Panc1 (cell line): ENCODE measurements at regions not wholly inside any gene's neighbourhood (a gene's known extent, or its start where the extent isn't known, plus 50 kb on each side); places are given as distances from the start of the nearest gene placed in this dataset.

Experiments used
- ATAC-seq: fragments of 200-7000 bp; cut with Tn5 transposase; 2 replicates; pipeline ENCODE4 v1.9.1; 2020; ENCODE audit warnings: mild to moderate bottlenecking, moderate library complexity
- BruUV-seq: library from RNA; stranded (reverse); fragments of 400-500 nt; replicated peaks from 2 replicates; lab custom pipeline; 2021; lab: Mats Ljungman, UMichigan
- CTCF ChIA-PET: fragments of 300-600 bp; sonication (Branson Sonifier 250); formaldehyde crosslinking; loops from one replicate; lab custom pipeline; 2022; ENCODE audit warnings: antibody characterized with exemption; lab: Charles Lee
- POLR2A ChIA-PET: fragments of 300-600 bp; sonication (Branson Sonifier 250); formaldehyde crosslinking; loops from one replicate; lab custom pipeline; 2022; ENCODE audit warnings: antibody characterized with exemption; lab: Charles Lee
- DNase-seq: peaks from one replicate; pipeline ENCODE4 v3.0.0-alpha.2; 2010; ENCODE audit warnings: low read depth, low spot score
- H3K27ac ChIP-seq: 2 replicates; pipeline ENCODE4 v1.5.1; 2011; ENCODE audit warnings: mild to moderate bottlenecking, low read length, inconsistent platforms
- H3K27me3 ChIP-seq: fragments of 200-500 bp; sonication (Bioruptor generic); 2 replicates; pipeline ENCODE4 v1.6.0; 2014; ENCODE audit warnings: low read length, inconsistent platforms; ENCODE audit not compliant: control insufficient read depth, insufficient read depth
- H3K36me3 ChIP-seq: fragments of 200-500 bp; sonication (Bioruptor generic); 2 replicates; pipeline ENCODE4 v1.5.1; 2014; ENCODE audit warnings: inconsistent platforms, mild to moderate bottlenecking, low read length, moderate library complexity; ENCODE audit not compliant: control insufficient read depth, insufficient read depth
- H3K4me1 ChIP-seq: 2 replicates; pipeline ENCODE4 v1.5.1; 2011; ENCODE audit warnings: inconsistent platforms, mild to moderate bottlenecking, low read length, moderate library complexity; ENCODE audit not compliant: control insufficient read depth, insufficient read depth
- H3K4me3 ChIP-seq, 2 experiments: 2 replicates each; pipeline ENCODE4 v1.5.1; 2011 to 2012; ENCODE audit warnings: low read depth in 2 of 2, low read length in 2 of 2, mild to moderate bottlenecking in 2 of 2, inconsistent platforms in 1 of 2, moderate library complexity in 1 of 2
- H3K9me3 ChIP-seq: fragments of 200-500 bp; sonication (Bioruptor generic); 2 replicates; pipeline ENCODE4 v1.5.1; 2014; ENCODE audit warnings: low read depth, mild to moderate bottlenecking, inconsistent platforms, low read length, moderate library complexity; ENCODE audit not compliant: control insufficient read depth, insufficient read depth
- CTCF ChIP-seq: fragments of 450-650 bp; IDR thresholded peaks from 2 replicates; pipeline ENCODE4 v1.5.1; 2017; ENCODE audit warnings: mild to moderate bottlenecking
- POLR2AphosphoS5 ChIP-seq: IDR thresholded peaks from 2 replicates; pipeline ENCODE4 v1.6.1; 2012; ENCODE audit warnings: mild to moderate bottlenecking, low read depth, low read length, moderate library complexity
- REST ChIP-seq, 2 experiments: IDR thresholded peaks; 2 replicates each; pipeline ENCODE4 v1.6.1; 2011 to 2012; ENCODE audit warnings: low read depth in 2 of 2, control low read depth in 1 of 2, low read length in 1 of 2, mild to moderate bottlenecking in 1 of 2, moderate library complexity in 1 of 2; ENCODE audit not compliant: insufficient read depth in 1 of 2
- SIN3A ChIP-seq: IDR thresholded peaks from 2 replicates; pipeline ENCODE4 v1.6.1; 2012; ENCODE audit warnings: low read depth, mild to moderate bottlenecking, low read length, moderate library complexity, borderline replicate concordance; ENCODE audit not compliant: insufficient read depth
- TCF7L2 ChIP-seq: IDR thresholded peaks from 2 replicates; pipeline ENCODE4 v1.6.1; 2011; ENCODE audit warnings: mild to moderate bottlenecking, low read depth, low read length, inconsistent platforms
- in situ Hi-C: cut with HindIII; loops from 2 replicates; pipeline ENCODE4 v1.10.0; 2016; ENCODE audit warnings: low sequenced_read_pairs, low pct_unique_long_range_greater_than_20kb
- intact Hi-C: fragments of 100-400 bp; cut with micrococcal nuclease; formaldehyde crosslinking; loops from one replicate; pipeline ENCODE4 v1.10.0; 2022; ENCODE audit not compliant: unreplicated experiment

DNA sequence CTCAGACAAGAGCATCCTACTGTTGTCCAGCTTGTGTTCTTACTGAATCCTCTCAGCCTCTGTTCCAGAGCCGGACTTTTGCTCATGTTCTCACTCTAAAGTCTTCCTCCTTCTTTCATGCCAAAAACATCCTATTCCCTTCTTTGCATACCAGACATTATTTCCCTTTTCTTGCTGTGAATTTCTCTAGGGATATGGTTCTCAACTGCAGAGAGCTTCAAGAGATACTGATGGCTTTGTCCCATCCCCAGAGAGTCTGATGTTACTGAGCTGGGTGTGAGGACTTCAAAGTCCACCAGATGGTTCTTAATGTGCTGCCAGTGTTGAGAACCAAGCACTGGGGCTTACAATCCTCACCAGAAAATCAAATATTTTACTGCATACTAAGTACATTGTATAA, 98.6 kb upstream of the FER start:
- intact Hi-C loops = no loop called here
- no peak for TF ChIP-seq POLR2AphosphoS5
- no peak for TF ChIP-seq SIN3A
- no peak for TF ChIP-seq REST (IDR thresholded peaks at IDR 0.05; ENCODE audit: insufficient read depth in 1 of 2, low read depth in 2 of 2, low read length in 1 of 2)
- no peak for TF ChIP-seq TCF7L2
- TF ChIP-seq CTCF = no peak
- Histone ChIP-seq H3K36me3 (no peaks in the 10 kb centered on the region), H3K4me3 (no peak overlapping the region), H3K27me3 (peaks cover 6% of the 10 kb centered on the region; the same call in 1 of the 2 replicates), H3K9me3 (no peaks in the 10 kb centered on the region), H3K4me1 (no peaks in the 10 kb centered on the region), H3K27ac (no peak overlapping the region)
- CTCF ChIA-PET = no interaction called here
- in situ Hi-C loops = no loop called here
- no TSS peak for BruUV-seq
- DNase-seq = no peak
- ATAC-seq = no peak
- POLR2A ChIA-PET = no interaction called here

- intact Hi-C loops (loop anchor here (5.0 kb wide), 1 partner anchor 835 kb away; no protein-coding TSS in a partner anchor), in situ Hi-C loops (no loop called here)
- Histone ChIP-seq H3K9me3 (no peaks in the 10 kb centered on the region), H3K4me1 (no peaks in the 10 kb centered on the region), H3K27ac (no peak overlapping the region), H3K27me3 (peaks cover 3% of the 10 kb centered on the region; the same call in 1 of the 2 replicates), H3K4me3 (peak overlapping the region in 1 of 2 experiments; percentile 13; a peak in 1 of 4 replicates), H3K36me3 (no peaks in the 10 kb centered on the region)
- TF ChIP-seq REST (IDR thresholded peaks at IDR 0.05; ENCODE audit: insufficient read depth in 1 of 2, low read depth in 2 of 2, low read length in 1 of 2) (0 out of 4 replicates have a peak, but pooled peaks of 1 of the 2 experiments have one; percentile 41), POLR2AphosphoS5 (no peak), CTCF (peak; percentile 94)
- ChIA-PET POLR2A (no interaction called here), CTCF (interaction anchor here (0.6 to 1.0 kb wide), 3 partner anchors 27 to 825 kb away, joined by 3 to 12 read pairs (median 4); no protein-coding TSS in a partner anchor)
- ATAC-seq (peak; percentile 98), DNase-seq (peak; percentile 46)
- BruUV-seq = no TSS peak
Measured at GRCh38 chr5:108642170-108642906, 105.4 kb upstream of the FER start.
